MM.1S (cell line): ENCODE measurements at regions not wholly inside any gene's neighbourhood (a gene's known extent, or its start where the extent isn't known, plus 50 kb on each side); places are given as distances from the start of the nearest gene placed in this dataset.

ENCODE experiments used
- DNase-seq: peaks from one replicate; pipeline ENCODE4 v3.0.0-alpha.2; 2015
- H2AFZ ChIP-seq: fragments of 300-600 bp; sonication (generic); 2 replicates; pipeline ENCODE4 v1.6.0; 2016; ENCODE audit warnings: antibody characterized with exemption, low read length
- H3F3A ChIP-seq: fragments of 300-600 bp; sonication (generic); 2 replicates; pipeline ENCODE4 v1.6.1; 2016; ENCODE audit warnings: mild to moderate bottlenecking, antibody characterized with exemption, low read length, moderate library complexity, mixed read lengths; ENCODE audit not compliant: insufficient read depth
- H3K27ac ChIP-seq: fragments of 300-600 bp; sonication (generic); 2 replicates; pipeline ENCODE4 v1.5.1; 2016; ENCODE audit warnings: mild to moderate bottlenecking, low read length
- H3K27me3 ChIP-seq: fragments of 300-600 bp; sonication (generic); replicated peaks from 2 replicates; pipeline ENCODE4 v1.6.0; 2016; ENCODE audit warnings: low read length; ENCODE audit not compliant: insufficient read depth
- H3K36me3 ChIP-seq: fragments of 300-600 bp; sonication (generic); replicated peaks from 2 replicates; pipeline ENCODE4 v1.6.1; 2016; ENCODE audit warnings: mild to moderate bottlenecking, low read length, mixed read lengths; ENCODE audit not compliant: insufficient read depth
- H3K4me1 ChIP-seq: fragments of 300-600 bp; sonication (generic); 2 replicates; pipeline ENCODE4 v1.6.1; 2016; ENCODE audit warnings: low read length, mixed read lengths
- H3K4me2 ChIP-seq: fragments of 300-600 bp; sonication (generic); 2 replicates; pipeline ENCODE4 v1.6.0; 2016; ENCODE audit warnings: low read depth, low read length
- H3K4me3 ChIP-seq: fragments of 300-600 bp; sonication (generic); 2 replicates; pipeline ENCODE4 v1.5.1; 2016; ENCODE audit warnings: low read length, mixed read lengths
- H3K79me2 ChIP-seq: fragments of 300-600 bp; sonication (generic); 2 replicates; pipeline ENCODE4 v1.6.1; 2016; ENCODE audit warnings: mixed run types, low read length, mixed read lengths
- H3K9ac ChIP-seq: fragments of 300-600 bp; sonication (generic); 2 replicates; pipeline ENCODE4 v1.6.1; 2016; ENCODE audit warnings: low read length, mixed read lengths
- H3K9me2 ChIP-seq: fragments of 300-600 bp; sonication (generic); replicated peaks from 2 replicates; pipeline ENCODE4 v1.6.1; 2016; ENCODE audit warnings: mild to moderate bottlenecking, low read length, mixed read lengths; ENCODE audit not compliant: insufficient read depth
- H3K9me3 ChIP-seq: fragments of 300-600 bp; sonication (generic); replicated peaks from 2 replicates; pipeline ENCODE4 v1.6.1; 2016; ENCODE audit warnings: mild to moderate bottlenecking, low read length, mixed read lengths; ENCODE audit not compliant: insufficient read depth
- H4K20me1 ChIP-seq: fragments of 300-600 bp; sonication (generic); 2 replicates; pipeline ENCODE4 v1.6.1; 2016; ENCODE audit warnings: mild to moderate bottlenecking, low read length, moderate library complexity, mixed read lengths; ENCODE audit not compliant: insufficient read depth
- EZH2 ChIP-seq: fragments of 300-600 bp; sonication (generic); optimal IDR thresholded peaks from 2 replicates; pipeline ENCODE3; 2017; ENCODE audit warnings: low read depth, mild to moderate bottlenecking, antibody characterized with exemption, low read length, mixed read lengths
- EZH2phosphoT487 ChIP-seq: fragments of 300-600 bp; sonication (generic); IDR thresholded peaks from 2 replicates; pipeline ENCODE4 v1.6.1; 2018; ENCODE audit warnings: antibody characterized with exemption, low read length
- TF ChIP-seq, protein P1 (sequence below): fragments of 300-600 bp; sonication (generic); IDR thresholded peaks from 2 replicates; pipeline ENCODE4 v1.5.1; 2016; ENCODE audit warnings: antibody characterized with exemption, low read length, mixed read lengths

DNA sequence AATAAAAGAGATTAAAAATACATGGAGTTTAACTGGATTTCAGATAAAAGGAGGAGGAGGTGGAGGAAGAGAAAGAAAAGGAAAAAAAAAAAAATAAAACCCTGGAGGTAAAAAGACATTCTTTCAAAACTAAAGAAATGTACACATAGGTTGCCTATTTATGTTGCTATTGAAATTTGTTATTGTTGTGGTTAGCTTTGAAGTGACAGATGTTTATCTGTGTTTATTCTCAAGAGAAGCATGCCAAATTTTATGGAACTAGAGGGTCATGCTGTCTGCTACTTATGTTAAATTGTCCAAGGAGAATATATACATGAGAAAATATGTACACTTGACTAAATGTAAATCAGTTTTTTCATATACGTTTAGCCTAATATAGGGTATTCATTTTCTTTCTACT, 653.2 kb downstream of the DCDC2C start:
- H3F3A ChIP-seq = no peaks in the 10 kb centered on the region
- no peak overlapping the region for H3K4me2 ChIP-seq
- no peak for DNase-seq
- no peak overlapping the region for H3K9ac ChIP-seq
- H2AFZ ChIP-seq = no peak overlapping the region
- no peaks in the 10 kb centered on the region for H3K79me2 ChIP-seq
- no peaks in the 10 kb centered on the region for H3K9me2 ChIP-seq
- no peaks in the 10 kb centered on the region for H3K27me3 ChIP-seq
- no peaks in the 10 kb centered on the region for H4K20me1 ChIP-seq
- no peaks in the 10 kb centered on the region for H3K9me3 ChIP-seq
- H3K27ac ChIP-seq = no peak overlapping the region
- no peaks in the 10 kb centered on the region for H3K4me1 ChIP-seq
- H3K4me3 ChIP-seq = no peak overlapping the region
- no peak for TF ChIP-seq EZH2
- TF ChIP-seq, protein P1, sequence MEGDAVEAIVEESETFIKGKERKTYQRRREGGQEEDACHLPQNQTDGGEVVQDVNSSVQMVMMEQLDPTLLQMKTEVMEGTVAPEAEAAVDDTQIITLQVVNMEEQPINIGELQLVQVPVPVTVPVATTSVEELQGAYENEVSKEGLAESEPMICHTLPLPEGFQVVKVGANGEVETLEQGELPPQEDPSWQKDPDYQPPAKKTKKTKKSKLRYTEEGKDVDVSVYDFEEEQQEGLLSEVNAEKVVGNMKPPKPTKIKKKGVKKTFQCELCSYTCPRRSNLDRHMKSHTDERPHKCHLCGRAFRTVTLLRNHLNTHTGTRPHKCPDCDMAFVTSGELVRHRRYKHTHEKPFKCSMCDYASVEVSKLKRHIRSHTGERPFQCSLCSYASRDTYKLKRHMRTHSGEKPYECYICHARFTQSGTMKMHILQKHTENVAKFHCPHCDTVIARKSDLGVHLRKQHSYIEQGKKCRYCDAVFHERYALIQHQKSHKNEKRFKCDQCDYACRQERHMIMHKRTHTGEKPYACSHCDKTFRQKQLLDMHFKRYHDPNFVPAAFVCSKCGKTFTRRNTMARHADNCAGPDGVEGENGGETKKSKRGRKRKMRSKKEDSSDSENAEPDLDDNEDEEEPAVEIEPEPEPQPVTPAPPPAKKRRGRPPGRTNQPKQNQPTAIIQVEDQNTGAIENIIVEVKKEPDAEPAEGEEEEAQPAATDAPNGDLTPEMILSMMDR = no peak
- TF ChIP-seq EZH2phosphoT487 = no peak
- no peaks in the 10 kb centered on the region for H3K36me3 ChIP-seq

DNA sequence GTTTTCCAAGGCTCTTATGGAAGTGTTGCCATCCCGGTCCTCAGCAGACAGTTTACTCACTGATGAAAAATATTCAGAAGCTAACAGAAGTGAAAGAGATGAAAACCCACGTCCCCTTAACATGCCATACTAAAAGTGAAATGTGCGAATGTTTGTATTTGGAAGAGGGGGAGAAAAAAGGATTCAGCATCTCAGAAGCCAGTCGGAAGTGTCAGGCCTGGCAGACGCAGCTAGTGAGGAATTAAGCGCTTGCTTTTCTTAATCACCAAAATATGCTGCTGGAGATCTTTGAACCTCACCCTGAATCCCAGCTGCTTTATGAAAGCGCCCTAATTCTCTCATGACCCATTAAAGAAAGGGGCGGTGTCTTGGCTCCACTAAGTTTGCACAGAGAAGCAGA, 653.7 kb downstream of the DCDC2C start:
- H3F3A ChIP-seq = no peaks in the 10 kb centered on the region
- TF ChIP-seq EZH2 (no peak), EZH2phosphoT487 (no peak)
- TF ChIP-seq, protein P1 = no peak
- H3K4me1 ChIP-seq = no peaks in the 10 kb centered on the region
- H3K4me3 ChIP-seq = no peak overlapping the region
- no peaks in the 10 kb centered on the region for H3K9me2 ChIP-seq
- H3K4me2 ChIP-seq = no peak overlapping the region
- H3K9ac ChIP-seq = no peak overlapping the region
- H3K27ac ChIP-seq = no peak overlapping the region
- H2AFZ ChIP-seq = no peak overlapping the region
- no peaks in the 10 kb centered on the region for H3K27me3 ChIP-seq
- H3K9me3 ChIP-seq = no peaks in the 10 kb centered on the region
- no peak for DNase-seq
- no peaks in the 10 kb centered on the region for H3K36me3 ChIP-seq
- H3K79me2 ChIP-seq = no peaks in the 10 kb centered on the region
- no peaks in the 10 kb centered on the region for H4K20me1 ChIP-seq

DNA sequence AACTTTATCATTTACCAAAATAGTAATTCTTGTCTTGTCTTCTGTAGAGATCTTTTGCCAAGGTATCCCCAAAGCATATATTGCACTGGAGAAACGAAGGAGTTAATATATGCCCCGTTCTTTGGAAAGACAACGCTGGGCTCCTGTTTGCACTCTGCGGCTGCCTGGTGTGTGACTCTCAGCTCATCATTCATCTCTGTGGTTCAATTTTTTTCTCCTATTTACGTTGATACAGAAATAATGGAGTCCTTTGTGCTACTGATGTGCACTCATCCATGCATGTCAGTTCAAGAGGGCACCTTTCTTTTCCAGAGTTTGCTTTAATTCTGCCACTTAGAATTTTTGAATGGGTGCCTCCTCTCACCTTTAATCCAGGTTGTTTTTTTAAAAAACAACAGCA, 655.5 kb downstream of the DCDC2C start:
- no peaks in the 10 kb centered on the region for H3K4me1 ChIP-seq
- no peak overlapping the region for H3K4me3 ChIP-seq
- DNase-seq = no peak
- H4K20me1 ChIP-seq = no peaks in the 10 kb centered on the region
- no peaks in the 10 kb centered on the region for H3K9me3 ChIP-seq
- H2AFZ ChIP-seq = no peak overlapping the region
- TF ChIP-seq EZH2 = no peak
- no peak overlapping the region for H3K4me2 ChIP-seq
- no peaks in the 10 kb centered on the region for H3K9me2 ChIP-seq
- no peak overlapping the region for H3K27ac ChIP-seq
- H3K79me2 ChIP-seq = no peaks in the 10 kb centered on the region
- no peaks in the 10 kb centered on the region for H3K27me3 ChIP-seq
- H3F3A ChIP-seq = no peaks in the 10 kb centered on the region
- H3K9ac ChIP-seq = no peak overlapping the region
- no peaks in the 10 kb centered on the region for H3K36me3 ChIP-seq

DNA sequence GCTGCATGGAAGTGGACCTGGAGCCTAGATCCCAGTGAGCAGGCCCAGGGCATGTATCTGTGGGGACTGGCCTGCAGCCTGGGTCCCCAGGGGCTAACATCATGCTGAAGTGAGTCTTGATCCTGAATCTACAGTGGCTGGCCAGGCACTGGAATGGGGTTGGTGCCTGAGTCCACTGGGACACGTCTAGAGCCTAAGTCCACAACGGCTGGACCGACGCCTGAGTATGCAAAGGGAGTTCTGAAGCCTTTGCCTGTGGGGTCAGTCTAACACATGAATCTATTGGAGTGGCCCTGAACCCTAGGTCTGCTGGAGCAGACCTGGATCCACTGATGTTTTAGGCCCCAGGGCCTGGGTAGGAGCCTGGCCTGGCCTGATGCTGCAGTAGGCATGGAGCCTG, 665.5 kb downstream of the DCDC2C start:
- Histone ChIP-seq H2AFZ (no peak overlapping the region), H3K27ac (no peak overlapping the region), H3K4me3 (no peak overlapping the region), H3F3A (no peaks in the 10 kb centered on the region), H3K4me2 (no peak overlapping the region), H3K9me2 (no peaks in the 10 kb centered on the region), H3K9ac (no peak overlapping the region), H3K9me3 (no peaks in the 10 kb centered on the region), H3K4me1 (no peaks in the 10 kb centered on the region), H3K27me3 (no peaks in the 10 kb centered on the region), H4K20me1 (no peaks in the 10 kb centered on the region), H3K36me3 (no peaks in the 10 kb centered on the region), H3K79me2 (no peaks in the 10 kb centered on the region)
- TF ChIP-seq, protein P1 = no peak
- TF ChIP-seq EZH2 (no peak), EZH2phosphoT487 (no peak)
- DNase-seq = no peak
